Osteocyte (in vitro differentiated cells): ENCODE measurements at regions not wholly inside any gene's neighbourhood (a gene's known extent, or its start where the extent isn't known, plus 50 kb on each side); places are given as distances from the start of the nearest gene placed in this dataset.

Source experiments
- DNase-seq: peaks from one replicate; pipeline ENCODE4 v3.0.0; 2021; ENCODE audit warnings: mixed read lengths; ENCODE audit not compliant: unreplicated experiment; ENCODE audit errors: extremely low spot score
- H3K27ac Mint-ChIP-seq: one replicate; pipeline ENCODE4 v1.8.0; 2021; ENCODE audit warnings: mild to moderate bottlenecking, mixed read lengths; ENCODE audit not compliant: unreplicated experiment
- H3K27me3 Mint-ChIP-seq: one replicate; pipeline ENCODE4 v1.8.0; 2021; ENCODE audit warnings: mixed read lengths; ENCODE audit not compliant: unreplicated experiment
- H3K36me3 Mint-ChIP-seq: one replicate; pipeline ENCODE4 v1.8.0; 2021; ENCODE audit warnings: mixed read lengths; ENCODE audit not compliant: unreplicated experiment
- H3K4me1 Mint-ChIP-seq: one replicate; pipeline ENCODE4 v1.8.0; 2021; ENCODE audit warnings: mixed read lengths; ENCODE audit not compliant: unreplicated experiment
- H3K4me3 Mint-ChIP-seq: one replicate; pipeline ENCODE4 v1.8.0; 2021; ENCODE audit warnings: mild to moderate bottlenecking, moderate library complexity, mixed read lengths; ENCODE audit not compliant: unreplicated experiment
- H3K9me3 Mint-ChIP-seq: one replicate; pipeline ENCODE4 v1.8.0; 2021; ENCODE audit warnings: mixed read lengths; ENCODE audit not compliant: unreplicated experiment
- TF ChIP-seq, protein P1 (sequence below): fragments of 200-600 bp; sonication (generic); IDR thresholded peaks from 2 replicates; pipeline ENCODE4 v1.5.0; 2021; ENCODE audit warnings: antibody characterized with exemption, mild to moderate bottlenecking, moderate library complexity

DNA sequence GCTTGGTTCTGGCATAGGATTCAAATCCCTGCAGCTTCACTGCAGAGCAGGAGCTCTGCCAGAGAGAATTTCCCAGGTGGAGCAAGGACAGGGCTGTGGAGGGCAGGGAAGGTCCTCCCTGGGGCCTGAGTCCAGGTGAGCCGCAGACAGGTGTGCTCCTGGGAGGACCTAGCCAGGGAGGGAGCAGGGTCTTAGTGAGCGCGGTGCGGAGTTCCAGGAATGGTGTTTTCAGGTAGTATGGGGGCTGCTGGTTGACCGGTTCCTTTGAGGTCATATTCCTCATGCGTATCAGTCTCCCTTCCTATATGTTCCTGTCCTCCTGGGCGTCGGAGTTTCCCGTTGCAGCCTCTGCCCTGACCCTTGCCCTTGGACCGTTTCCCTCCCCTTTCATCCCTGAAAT lies 813.3 kb downstream of the KCNJ18 start:
- Mint-ChIP-seq H3K4me3 (no peak overlapping the region), H3K36me3 (no peaks in the 10 kb centered on the region), H3K27me3 (no peaks in the 10 kb centered on the region), H3K27ac (no peak overlapping the region), H3K9me3 (peaks cover 22% of the 10 kb centered on the region), H3K4me1 (no peaks in the 10 kb centered on the region)
- no peak for DNase-seq
- TF ChIP-seq, protein P1, sequence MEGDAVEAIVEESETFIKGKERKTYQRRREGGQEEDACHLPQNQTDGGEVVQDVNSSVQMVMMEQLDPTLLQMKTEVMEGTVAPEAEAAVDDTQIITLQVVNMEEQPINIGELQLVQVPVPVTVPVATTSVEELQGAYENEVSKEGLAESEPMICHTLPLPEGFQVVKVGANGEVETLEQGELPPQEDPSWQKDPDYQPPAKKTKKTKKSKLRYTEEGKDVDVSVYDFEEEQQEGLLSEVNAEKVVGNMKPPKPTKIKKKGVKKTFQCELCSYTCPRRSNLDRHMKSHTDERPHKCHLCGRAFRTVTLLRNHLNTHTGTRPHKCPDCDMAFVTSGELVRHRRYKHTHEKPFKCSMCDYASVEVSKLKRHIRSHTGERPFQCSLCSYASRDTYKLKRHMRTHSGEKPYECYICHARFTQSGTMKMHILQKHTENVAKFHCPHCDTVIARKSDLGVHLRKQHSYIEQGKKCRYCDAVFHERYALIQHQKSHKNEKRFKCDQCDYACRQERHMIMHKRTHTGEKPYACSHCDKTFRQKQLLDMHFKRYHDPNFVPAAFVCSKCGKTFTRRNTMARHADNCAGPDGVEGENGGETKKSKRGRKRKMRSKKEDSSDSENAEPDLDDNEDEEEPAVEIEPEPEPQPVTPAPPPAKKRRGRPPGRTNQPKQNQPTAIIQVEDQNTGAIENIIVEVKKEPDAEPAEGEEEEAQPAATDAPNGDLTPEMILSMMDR, result no peak

- DNase-seq, result no peak
- Mint-ChIP-seq H3K4me1 (no peaks in the 10 kb centered on the region), H3K4me3 (no peak overlapping the region), H3K36me3 (no peaks in the 10 kb centered on the region), H3K27me3 (no peaks in the 10 kb centered on the region), H3K27ac (no peak overlapping the region), H3K9me3 (peaks cover 25% of the 10 kb centered on the region)
- TF ChIP-seq, protein P1, result no peak
These were observed 813.9 kb downstream of the KCNJ18 start for GRCh38 chr17:22506231-22506630.

DNA sequence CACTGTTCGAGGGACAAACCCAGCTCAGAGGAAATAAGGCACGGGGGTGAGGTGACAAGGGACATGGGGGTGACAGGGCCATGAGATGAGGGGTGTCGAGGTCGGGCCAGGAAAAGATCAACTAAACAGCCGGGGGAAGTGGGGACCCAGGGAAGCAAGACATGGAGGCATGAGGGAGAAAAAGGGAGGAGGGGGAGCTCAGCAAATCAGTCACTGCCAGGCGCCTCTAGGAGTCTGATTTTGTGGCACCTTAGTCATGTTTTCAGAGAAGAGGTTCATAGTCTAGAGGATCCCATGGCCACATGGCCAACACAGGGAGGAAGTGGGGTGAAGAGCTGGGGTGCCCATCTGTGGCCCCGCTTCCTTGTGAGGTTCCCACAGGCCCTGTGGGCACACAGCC lies 814.5 kb downstream of the KCNJ18 start:
- no peak for DNase-seq
- Mint-ChIP-seq H3K36me3 (no peaks in the 10 kb centered on the region), H3K4me3 (no peak overlapping the region), H3K9me3 (peaks cover 20% of the 10 kb centered on the region), H3K27me3 (no peaks in the 10 kb centered on the region), H3K27ac (no peak overlapping the region), H3K4me1 (no peaks in the 10 kb centered on the region)
- TF ChIP-seq, protein P1, result no peak

- no peak for DNase-seq
- H3K4me3 Mint-ChIP-seq, result no peak overlapping the region
- H3K27ac Mint-ChIP-seq, result no peak overlapping the region
- peaks cover 19% of the 10 kb centered on the region for H3K9me3 Mint-ChIP-seq
- H3K4me1 Mint-ChIP-seq, result no peaks in the 10 kb centered on the region
- H3K36me3 Mint-ChIP-seq, result no peaks in the 10 kb centered on the region
- no peaks in the 10 kb centered on the region for H3K27me3 Mint-ChIP-seq
- TF ChIP-seq, protein P1, result no peak
These were observed 815.5 kb downstream of the KCNJ18 start for GRCh38 chr17:22507823-22508222.

DNA sequence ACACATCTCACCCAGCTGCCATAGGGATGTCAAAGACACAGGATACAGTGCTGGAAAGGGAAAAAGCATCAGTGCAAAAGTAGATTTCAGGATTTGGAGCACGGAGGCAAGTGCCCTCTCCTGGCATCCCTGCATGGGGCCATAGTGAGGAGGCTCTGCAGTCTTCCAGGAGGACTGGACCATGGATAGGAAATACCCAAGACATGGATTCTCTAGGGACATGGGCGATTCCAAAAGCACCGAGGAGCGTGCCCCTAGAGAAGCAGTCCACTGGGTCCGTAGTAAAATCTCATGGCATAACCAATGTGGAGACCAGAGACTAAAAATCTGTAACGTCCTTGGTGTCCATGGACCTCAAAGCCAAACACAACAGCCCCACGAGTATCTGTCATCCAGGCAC lies 818.2 kb downstream of the KCNJ18 start:
- no peaks in the 10 kb centered on the region for H3K4me1 Mint-ChIP-seq
- peaks cover 26% of the 10 kb centered on the region for H3K9me3 Mint-ChIP-seq
- no peak overlapping the region for H3K4me3 Mint-ChIP-seq
- TF ChIP-seq, protein P1, result no peak
- peak; percentile 54 for DNase-seq
- no peaks in the 10 kb centered on the region for H3K36me3 Mint-ChIP-seq
- no peaks in the 10 kb centered on the region for H3K27me3 Mint-ChIP-seq
- H3K27ac Mint-ChIP-seq, result no peak overlapping the region
